Stimulated activated CD8-positive, alpha-beta memory T cell treated with anti-CD3 and anti-CD28 coated beads, Interleukin-15, amount 100 ng/mL, for 4 hours (primary cell): ENCODE measurements at regions not wholly inside any gene's neighbourhood (a gene's known extent, or its start where the extent isn't known, plus 50 kb on each side); places are given as distances from the start of the nearest gene placed in this dataset.
"Not testable (repeated sequence)": the region's sequence is repeated elsewhere in the genome, so short reads cannot be mapped to it uniquely, and the experiment has no call there.

Source experiments
- DNase-seq, 2 donors: peaks; one replicate each; pipeline ENCODE4 v3.0.0-alpha.2; 2020; ENCODE audit warnings: low read depth in 2 of 2

GRCh38 chr7:142603870-142604448 is 145.3 kb upstream of the PRSS1 start:
- peak in 1 of 2 donors; percentile 17 for DNase-seq

- DNase-seq = no peak
Observed at GRCh38 chr7:142602756-142603155, 146.5 kb upstream of the PRSS1 start.

- DNase-seq = no peak
Observed at GRCh38 chr7:142602183-142602582, 147.1 kb upstream of the PRSS1 start.

- DNase-seq = no peak
Observed at GRCh38 chr7:142598297-142598696, 151.0 kb upstream of the PRSS1 start.

- no peak for DNase-seq
Observed at GRCh38 chr7:142597547-142597946, 151.7 kb upstream of the PRSS1 start.

- no peak for DNase-seq
Observed at GRCh38 chr7:142595816-142596516, 153.3 kb upstream of the PRSS1 start.

- no peak for DNase-seq
Observed at GRCh38 chr7:142594078-142594477, 155.2 kb upstream of the PRSS1 start.

GRCh38 chr7:142593106-142593505 is 156.2 kb upstream of the PRSS1 start:
- no peak for DNase-seq

- no peak for DNase-seq
Observed at GRCh38 chr7:142592664-142593063, 156.6 kb upstream of the PRSS1 start.

GRCh38 chr7:142592231-142592630 is 157.0 kb upstream of the PRSS1 start:
- no peak for DNase-seq

- no peak for DNase-seq
Observed at GRCh38 chr7:142590830-142591457, 158.3 kb upstream of the PRSS1 start.

- DNase-seq = no peak
Observed at GRCh38 chr7:142590077-142590476, 159.2 kb upstream of the PRSS1 start.

GRCh38 chr7:142587578-142588191 is 161.6 kb upstream of the PRSS1 start:
- DNase-seq = no peak

- no peak for DNase-seq
Observed at GRCh38 chr7:142586611-142587010, 162.7 kb upstream of the PRSS1 start.

- no peak for DNase-seq
Observed at GRCh38 chr7:142585425-142585824, 163.8 kb upstream of the PRSS1 start.

GRCh38 chr7:142584765-142585164 is 164.5 kb upstream of the PRSS1 start:
- no peak for DNase-seq

- DNase-seq = no peak
Observed at GRCh38 chr7:142583446-142583845, 165.8 kb upstream of the PRSS1 start.

- DNase-seq = no peak
Observed at GRCh38 chr7:142582351-142582750, 166.9 kb upstream of the PRSS1 start.

GRCh38 chr7:142581341-142581740 is 167.9 kb upstream of the PRSS1 start:
- DNase-seq = no peak

GRCh38 chr7:142579946-142580345 is 169.3 kb upstream of the PRSS1 start:
- DNase-seq = no peak

- not testable (repeated sequence) for DNase-seq
Observed at GRCh38 chr7:142575351-142575750, 173.9 kb upstream of the PRSS1 start.

GRCh38 chr7:142571581-142571980 is 177.7 kb upstream of the PRSS1 start:
- DNase-seq = no peak

- DNase-seq = no peak
Observed at GRCh38 chr7:142569851-142570250, 179.4 kb upstream of the PRSS1 start.
